ENCODE measurements at regions not wholly inside any gene's neighbourhood (a gene's known extent, or its start where the extent isn't known, plus 50 kb on each side); places are given as distances from the start of the nearest gene placed in this dataset.

- TF ChIP-seq CTCF (IDR thresholded peaks at IDR 0.05; ENCODE audit: poor library complexity) (no peak), EZH2 (IDR thresholded peaks at IDR 0.05; ENCODE audit: borderline replicate concordance) (no peak), EZH2phosphoT487 (IDR thresholded peaks at IDR 0.05; ENCODE audit: low read depth, severe bottlenecking, unreplicated experiment) (no peak)
Measured at GRCh38 chr11:122045181-122045586, 70.8 kb downstream of the BLID start.

All from hepatocyte (in vitro differentiated cells).